ENCODE measurements at regions not wholly inside any gene's neighbourhood (a gene's known extent, or its start where the extent isn't known, plus 50 kb on each side); places are given as distances from the start of the nearest gene placed in this dataset.

GRCh38 chr11:70628855-70629844, 230.8 kb downstream of the CTTN start:
- Histone ChIP-seq H3K9me3 (ENCODE audit: control insufficient read depth in 4 of 4, low read length in 3 of 4) (no peaks in the 10 kb centered on the region), H3K4me1 (ENCODE audit: control insufficient read depth in 4 of 4, insufficient read depth in 4 of 4, low read length in 3 of 4) (peaks cover 0 to 4% (median 3%) of the 10 kb centered on the region in 4 donors), H3K27me3 (ENCODE audit: control insufficient read depth in 4 of 4, insufficient read depth in 4 of 4, low read length in 3 of 4) (no peaks in the 10 kb centered on the region), H3K9ac (ENCODE audit: low read depth in 1 of 2, low read length in 2 of 2) (no peak overlapping the region), H3K27ac (ENCODE audit: low read depth in 1 of 2, low read length in 2 of 2) (no peak overlapping the region), H3K4me3 (ENCODE audit: low read depth in 1 of 3, low read length in 3 of 3) (no peak overlapping the region), H3K36me3 (ENCODE audit: control insufficient read depth in 4 of 4, insufficient read depth in 3 of 4, low read depth in 1 of 4, low read length in 3 of 4) (no peaks in the 10 kb centered on the region)
- DNase-seq (ENCODE audit: low spot score), result no peak
- TF ChIP-seq RXRA (IDR thresholded peaks at IDR 0.05) (no peak), HNF4G (IDR thresholded peaks at IDR 0.05) (no peak), SP1 (IDR thresholded peaks at IDR 0.05) (no peak), NR2F2 (IDR thresholded peaks at IDR 0.05) (no peak), FOXA2 (IDR thresholded peaks at IDR 0.05) (no peak)
- TF ChIP-seq, protein P1, sequence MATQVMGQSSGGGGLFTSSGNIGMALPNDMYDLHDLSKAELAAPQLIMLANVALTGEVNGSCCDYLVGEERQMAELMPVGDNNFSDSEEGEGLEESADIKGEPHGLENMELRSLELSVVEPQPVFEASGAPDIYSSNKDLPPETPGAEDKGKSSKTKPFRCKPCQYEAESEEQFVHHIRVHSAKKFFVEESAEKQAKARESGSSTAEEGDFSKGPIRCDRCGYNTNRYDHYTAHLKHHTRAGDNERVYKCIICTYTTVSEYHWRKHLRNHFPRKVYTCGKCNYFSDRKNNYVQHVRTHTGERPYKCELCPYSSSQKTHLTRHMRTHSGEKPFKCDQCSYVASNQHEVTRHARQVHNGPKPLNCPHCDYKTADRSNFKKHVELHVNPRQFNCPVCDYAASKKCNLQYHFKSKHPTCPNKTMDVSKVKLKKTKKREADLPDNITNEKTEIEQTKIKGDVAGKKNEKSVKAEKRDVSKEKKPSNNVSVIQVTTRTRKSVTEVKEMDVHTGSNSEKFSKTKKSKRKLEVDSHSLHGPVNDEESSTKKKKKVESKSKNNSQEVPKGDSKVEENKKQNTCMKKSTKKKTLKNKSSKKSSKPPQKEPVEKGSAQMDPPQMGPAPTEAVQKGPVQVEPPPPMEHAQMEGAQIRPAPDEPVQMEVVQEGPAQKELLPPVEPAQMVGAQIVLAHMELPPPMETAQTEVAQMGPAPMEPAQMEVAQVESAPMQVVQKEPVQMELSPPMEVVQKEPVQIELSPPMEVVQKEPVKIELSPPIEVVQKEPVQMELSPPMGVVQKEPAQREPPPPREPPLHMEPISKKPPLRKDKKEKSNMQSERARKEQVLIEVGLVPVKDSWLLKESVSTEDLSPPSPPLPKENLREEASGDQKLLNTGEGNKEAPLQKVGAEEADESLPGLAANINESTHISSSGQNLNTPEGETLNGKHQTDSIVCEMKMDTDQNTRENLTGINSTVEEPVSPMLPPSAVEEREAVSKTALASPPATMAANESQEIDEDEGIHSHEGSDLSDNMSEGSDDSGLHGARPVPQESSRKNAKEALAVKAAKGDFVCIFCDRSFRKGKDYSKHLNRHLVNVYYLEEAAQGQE (IDR thresholded peaks at IDR 0.05), result no peak
- TF ChIP-seq, protein P2, sequence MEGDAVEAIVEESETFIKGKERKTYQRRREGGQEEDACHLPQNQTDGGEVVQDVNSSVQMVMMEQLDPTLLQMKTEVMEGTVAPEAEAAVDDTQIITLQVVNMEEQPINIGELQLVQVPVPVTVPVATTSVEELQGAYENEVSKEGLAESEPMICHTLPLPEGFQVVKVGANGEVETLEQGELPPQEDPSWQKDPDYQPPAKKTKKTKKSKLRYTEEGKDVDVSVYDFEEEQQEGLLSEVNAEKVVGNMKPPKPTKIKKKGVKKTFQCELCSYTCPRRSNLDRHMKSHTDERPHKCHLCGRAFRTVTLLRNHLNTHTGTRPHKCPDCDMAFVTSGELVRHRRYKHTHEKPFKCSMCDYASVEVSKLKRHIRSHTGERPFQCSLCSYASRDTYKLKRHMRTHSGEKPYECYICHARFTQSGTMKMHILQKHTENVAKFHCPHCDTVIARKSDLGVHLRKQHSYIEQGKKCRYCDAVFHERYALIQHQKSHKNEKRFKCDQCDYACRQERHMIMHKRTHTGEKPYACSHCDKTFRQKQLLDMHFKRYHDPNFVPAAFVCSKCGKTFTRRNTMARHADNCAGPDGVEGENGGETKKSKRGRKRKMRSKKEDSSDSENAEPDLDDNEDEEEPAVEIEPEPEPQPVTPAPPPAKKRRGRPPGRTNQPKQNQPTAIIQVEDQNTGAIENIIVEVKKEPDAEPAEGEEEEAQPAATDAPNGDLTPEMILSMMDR (IDR thresholded peaks at IDR 0.05; ENCODE audit: low read depth, low read length, missing input control), result no peak
- 68% methylated on average over 30 of the region's 30 CpGs for WGBS

GRCh38 chr11:70630068-70630467, 231.7 kb downstream of the CTTN start:
- Histone ChIP-seq H3K9me3 (ENCODE audit: control insufficient read depth in 4 of 4, low read length in 3 of 4) (no peaks in the 10 kb centered on the region), H3K4me3 (ENCODE audit: low read depth in 1 of 3, low read length in 3 of 3) (no peak overlapping the region), H3K27me3 (ENCODE audit: control insufficient read depth in 4 of 4, insufficient read depth in 4 of 4, low read length in 3 of 4) (no peaks in the 10 kb centered on the region), H3K4me1 (ENCODE audit: control insufficient read depth in 4 of 4, insufficient read depth in 4 of 4, low read length in 3 of 4) (peaks cover 0 to 4% (median 3%) of the 10 kb centered on the region in 4 donors), H3K27ac (ENCODE audit: low read depth in 1 of 2, low read length in 2 of 2) (no peak overlapping the region), H3K36me3 (ENCODE audit: control insufficient read depth in 4 of 4, insufficient read depth in 3 of 4, low read depth in 1 of 4, low read length in 3 of 4) (no peaks in the 10 kb centered on the region), H3K9ac (ENCODE audit: low read depth in 1 of 2, low read length in 2 of 2) (no peak overlapping the region)
- WGBS, result 95% methylated on average over 9 of the region's 9 CpGs
- no peak for DNase-seq (ENCODE audit: low spot score)
- TF ChIP-seq HNF4G (IDR thresholded peaks at IDR 0.05) (no peak), GABPA (IDR thresholded peaks at IDR 0.05 in 1 of 2, conservative IDR thresholded peaks at IDR 0.05 in 1 of 2) (no peak), NR2F2 (IDR thresholded peaks at IDR 0.05) (no peak), JUND (IDR thresholded peaks at IDR 0.05) (no peak), MAX (IDR thresholded peaks at IDR 0.05) (no peak), FOXA1 (IDR thresholded peaks at IDR 0.05) (no peak), RAD21 (IDR thresholded peaks at IDR 0.05) (no peak), TAF1 (conservative IDR thresholded peaks at IDR 0.05) (no peak), RXRA (IDR thresholded peaks at IDR 0.05) (no peak), YY1 (IDR thresholded peaks at IDR 0.05) (no peak), FOXA2 (IDR thresholded peaks at IDR 0.05) (no peak)
- TF ChIP-seq, protein P2 (IDR thresholded peaks at IDR 0.05; ENCODE audit: low read depth, low read length, missing input control), result no peak
- TF ChIP-seq, protein P3, sequence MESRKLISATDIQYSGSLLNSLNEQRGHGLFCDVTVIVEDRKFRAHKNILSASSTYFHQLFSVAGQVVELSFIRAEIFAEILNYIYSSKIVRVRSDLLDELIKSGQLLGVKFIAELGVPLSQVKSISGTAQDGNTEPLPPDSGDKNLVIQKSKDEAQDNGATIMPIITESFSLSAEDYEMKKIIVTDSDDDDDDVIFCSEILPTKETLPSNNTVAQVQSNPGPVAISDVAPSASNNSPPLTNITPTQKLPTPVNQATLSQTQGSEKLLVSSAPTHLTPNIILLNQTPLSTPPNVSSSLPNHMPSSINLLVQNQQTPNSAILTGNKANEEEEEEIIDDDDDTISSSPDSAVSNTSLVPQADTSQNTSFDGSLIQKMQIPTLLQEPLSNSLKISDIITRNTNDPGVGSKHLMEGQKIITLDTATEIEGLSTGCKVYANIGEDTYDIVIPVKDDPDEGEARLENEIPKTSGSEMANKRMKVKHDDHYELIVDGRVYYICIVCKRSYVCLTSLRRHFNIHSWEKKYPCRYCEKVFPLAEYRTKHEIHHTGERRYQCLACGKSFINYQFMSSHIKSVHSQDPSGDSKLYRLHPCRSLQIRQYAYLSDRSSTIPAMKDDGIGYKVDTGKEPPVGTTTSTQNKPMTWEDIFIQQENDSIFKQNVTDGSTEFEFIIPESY (IDR thresholded peaks at IDR 0.05), result no peak
- TF ChIP-seq, protein P4, sequence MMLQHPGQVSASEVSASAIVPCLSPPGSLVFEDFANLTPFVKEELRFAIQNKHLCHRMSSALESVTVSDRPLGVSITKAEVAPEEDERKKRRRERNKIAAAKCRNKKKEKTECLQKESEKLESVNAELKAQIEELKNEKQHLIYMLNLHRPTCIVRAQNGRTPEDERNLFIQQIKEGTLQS (IDR thresholded peaks at IDR 0.05), result no peak
- TF ChIP-seq, protein P1 (IDR thresholded peaks at IDR 0.05), result no peak

Data from liver (tissue), 8 donors.